Endodermal cell (in vitro differentiated cells): ENCODE measurements at regions not wholly inside any gene's neighbourhood (a gene's known extent, or its start where the extent isn't known, plus 50 kb on each side); places are given as distances from the start of the nearest gene placed in this dataset.

ENCODE experiments used
- DNase-seq: peaks from one replicate; pipeline ENCODE4 v3.0.0-alpha.2; 2017
- H3K27ac ChIP-seq: 2 replicates; pipeline ENCODE4 v1.5.1; 2013; ENCODE audit warnings: mild to moderate bottlenecking, low read depth, low read length, moderate library complexity
- H3K27me3 ChIP-seq: 2 replicates; pipeline ENCODE4 v1.6.1; 2013; ENCODE audit warnings: mild to moderate bottlenecking, low read length, moderate library complexity; ENCODE audit not compliant: insufficient read depth, control insufficient read depth, poor library complexity, severe bottlenecking
- H3K36me3 ChIP-seq: 2 replicates; pipeline ENCODE4 v1.7.0; 2013; ENCODE audit warnings: mild to moderate bottlenecking, low read length, moderate library complexity; ENCODE audit not compliant: control insufficient read depth, insufficient read depth
- H3K4me1 ChIP-seq: one replicate; pipeline ENCODE4 v1.7.0; 2013; ENCODE audit warnings: low read length; ENCODE audit not compliant: control insufficient read depth, insufficient read depth
- H3K4me3 ChIP-seq: 2 replicates; pipeline ENCODE4 v1.5.1; 2013; ENCODE audit warnings: mild to moderate bottlenecking, low read length, moderate library complexity
- H3K9ac ChIP-seq: 2 replicates; pipeline ENCODE4 v1.6.1; 2013; ENCODE audit warnings: mild to moderate bottlenecking, low read length, moderate library complexity; ENCODE audit not compliant: poor library complexity, severe bottlenecking; ENCODE audit errors: extremely low read depth
- H3K9me3 ChIP-seq: 2 replicates; pipeline ENCODE4 v1.6.1; 2013; ENCODE audit warnings: mild to moderate bottlenecking, low read length, moderate library complexity; ENCODE audit not compliant: control insufficient read depth
- H3K27ac Mint-ChIP-seq: 2 replicates; pipeline ENCODE4 v1.8.0; 2020; ENCODE audit warnings: mixed read lengths
- H3K27me3 Mint-ChIP-seq: 2 replicates; pipeline ENCODE4 v1.8.0; 2021; ENCODE audit warnings: mild to moderate bottlenecking, mixed read lengths; ENCODE audit not compliant: insufficient read depth
- H3K36me3 Mint-ChIP-seq: 2 replicates; pipeline ENCODE4 v1.8.0; 2020; ENCODE audit warnings: low read depth, mixed read lengths
- H3K4me1 Mint-ChIP-seq: 2 replicates; pipeline ENCODE4 v1.8.0; 2020; ENCODE audit warnings: mixed read lengths
- H3K4me3 Mint-ChIP-seq: 2 replicates; pipeline ENCODE4 v1.8.0; 2020; ENCODE audit warnings: mild to moderate bottlenecking, moderate library complexity, mixed read lengths
- H3K9me3 Mint-ChIP-seq: 2 replicates; pipeline ENCODE4 v1.8.0; 2020; ENCODE audit warnings: mild to moderate bottlenecking, mixed read lengths
- CTCF ChIP-seq: fragments of 200-600 bp; sonication (generic); conservative IDR thresholded peaks from 2 replicates; pipeline ENCODE4 v1.5.0; 2021; ENCODE audit warnings: antibody characterized with exemption, mild to moderate bottlenecking
- WGBS, 2 experiments: methylation state at CpG; one replicate each; pipeline versions ENCODE4 v1.1.5 to v1.1.7; 2013; ENCODE audit warnings: missing lambda C conversion rate in 2 of 2, mixed read lengths in 1 of 2; ENCODE audit not compliant: insufficient coverage in 1 of 2, insufficient read length in 1 of 2; 5-methylcytosine and 5-hydroxymethylcytosine counted together

GRCh38 chr3:79818015-79818414 is 50.2 kb upstream of the ROBO1 start:
- Histone ChIP-seq H3K27me3 (no peaks in the 10 kb centered on the region), H3K36me3 (no peaks in the 10 kb centered on the region), H3K4me3 (no peak overlapping the region), H3K27ac (no peak overlapping the region), H3K9ac (no peak overlapping the region), H3K9me3 (no peaks in the 10 kb centered on the region), H3K4me1 (no peaks in the 10 kb centered on the region)
- Mint-ChIP-seq H3K27me3 (no peaks in the 10 kb centered on the region), H3K4me3 (no peak overlapping the region), H3K36me3 (no peaks in the 10 kb centered on the region), H3K27ac (no peak overlapping the region), H3K4me1 (no peaks in the 10 kb centered on the region), H3K9me3 (peaks cover 15% of the 10 kb centered on the region)
- 91% methylated on average over 1 of the region's 1 CpG; no CpG with 5 or more reads in 1 of the 2 experiments for WGBS, 2 experiments
- TF ChIP-seq CTCF: no peak
- DNase-seq: no peak
